OCI-LY7 (cell line): ENCODE measurements at regions not wholly inside any gene's neighbourhood (a gene's known extent, or its start where the extent isn't known, plus 50 kb on each side); places are given as distances from the start of the nearest gene placed in this dataset.

Source experiments
- BruUV-seq: library from RNA; stranded (reverse); fragments of 400-500 nt; replicated peaks from 2 replicates; lab custom pipeline; 2021; lab: Mats Ljungman, UMichigan
- CTCF ChIA-PET: fragments of 300-600 bp; sonication (Branson Sonifier 250); formaldehyde crosslinking; loops from one replicate; lab custom pipeline; 2022; ENCODE audit warnings: antibody characterized with exemption; ENCODE audit not compliant: unreplicated experiment; lab: Charles Lee
- POLR2A ChIA-PET: fragments of 300-600 bp; sonication (Branson Sonifier 250); formaldehyde crosslinking; loops from one replicate; lab custom pipeline; 2022; ENCODE audit warnings: antibody characterized with exemption; lab: Charles Lee
- DNase-seq: peaks from one replicate; pipeline ENCODE4 v3.0.0-alpha.2; 2015; ENCODE audit warnings: low spot score
- H2AFZ ChIP-seq: fragments of 200-600 bp; sonication (generic), shearing (Covaris generic); 2 replicates; pipeline ENCODE4 v1.6.1; 2014; ENCODE audit warnings: mild to moderate bottlenecking, antibody characterized with exemption, low read length, moderate library complexity
- H3K27ac ChIP-seq: fragments of 200-600 bp; sonication (generic); 2 replicates; pipeline ENCODE4 v1.5.1; 2014; ENCODE audit warnings: mixed run types, low read depth, mild to moderate bottlenecking, moderate library complexity, low read length, inconsistent platforms; ENCODE audit not compliant: poor library complexity, severe bottlenecking
- H3K36me3 ChIP-seq: fragments of 200-600 bp; sonication (generic); 2 replicates; pipeline ENCODE4 v1.6.1; 2014; ENCODE audit warnings: mild to moderate bottlenecking, antibody characterized with exemption, low read length, moderate library complexity, mixed read lengths; ENCODE audit not compliant: insufficient read depth
- H3K4me1 ChIP-seq: fragments of 200-600 bp; sonication (generic); 2 replicates; pipeline ENCODE4 v1.5.1; 2014; ENCODE audit warnings: mild to moderate bottlenecking, low read length; ENCODE audit not compliant: insufficient read depth, poor library complexity, severe bottlenecking
- H3K4me2 ChIP-seq: fragments of 200-600 bp; sonication (generic); 2 replicates; pipeline ENCODE4 v1.6.1; 2014; ENCODE audit warnings: mild to moderate bottlenecking, low read length
- H3K4me3 ChIP-seq: fragments of 200-600 bp; sonication (generic); 2 replicates; pipeline ENCODE4 v1.5.1; 2014; ENCODE audit warnings: mild to moderate bottlenecking, low read depth, low read length; ENCODE audit not compliant: poor library complexity, severe bottlenecking
- H3K79me2 ChIP-seq: fragments of 200-600 bp; sonication (generic); 2 replicates; pipeline ENCODE4 v1.6.1; 2016; ENCODE audit warnings: low read depth, mild to moderate bottlenecking, low read length, moderate library complexity, mixed read lengths; ENCODE audit not compliant: insufficient read depth
- H3K9me2 ChIP-seq: fragments of 200-600 bp; sonication (generic); 2 replicates; pipeline ENCODE4 v1.6.1; 2016; ENCODE audit warnings: mild to moderate bottlenecking, low read length, mixed read lengths; ENCODE audit not compliant: insufficient read depth
- H3K9me3 ChIP-seq: fragments of 200-600 bp; sonication (generic); 2 replicates; pipeline ENCODE4 v1.6.1; 2014; ENCODE audit warnings: mild to moderate bottlenecking, mixed run types, low read length, mixed read lengths
- H4K20me1 ChIP-seq: fragments of 200-600 bp; sonication (generic); 2 replicates; pipeline ENCODE4 v1.6.1; 2014; ENCODE audit warnings: mild to moderate bottlenecking, antibody characterized with exemption, low read length, moderate library complexity, mixed read lengths; ENCODE audit not compliant: insufficient read depth
- EZH2phosphoT487 ChIP-seq: fragments of 200-600 bp; sonication (generic); IDR thresholded peaks from 2 replicates; pipeline ENCODE4 v1.6.1; 2018; ENCODE audit warnings: low read depth, borderline replicate concordance, mild to moderate bottlenecking, mixed run types, antibody characterized with exemption, low read length, moderate library complexity, mixed read lengths
- intact Hi-C: fragments of 100-400 bp; cut with micrococcal nuclease; formaldehyde crosslinking; loops from one replicate; pipeline ENCODE4 v1.10.0; 2022; ENCODE audit not compliant: unreplicated experiment
- TF ChIP-seq, protein P1 (sequence below): fragments of 200-600 bp; sonication (generic); conservative IDR thresholded peaks from 2 replicates; pipeline ENCODE4 v1.5.1; 2014; ENCODE audit warnings: mild to moderate bottlenecking, antibody characterized with exemption, low read length, moderate library complexity, mixed read lengths

DNA sequence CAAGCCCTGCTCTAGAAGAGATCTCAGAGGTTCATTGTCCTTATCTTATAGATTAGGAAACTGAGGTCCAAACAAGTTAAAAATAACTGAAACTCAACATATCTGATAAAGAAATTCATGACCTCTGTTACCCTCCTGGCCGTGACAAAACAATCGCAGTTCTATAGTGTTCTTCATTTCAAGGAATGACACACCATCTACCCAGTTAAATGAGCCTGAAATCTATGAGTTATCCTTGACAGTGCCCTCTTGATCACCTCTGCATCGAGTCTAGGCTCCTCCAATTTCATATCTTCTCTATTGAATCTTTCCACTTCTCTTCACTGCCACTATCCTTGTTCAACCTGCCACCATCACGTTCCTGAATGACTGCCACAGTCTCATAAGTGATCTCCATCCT, 325.3 kb upstream of the TEX13C start:
- Histone ChIP-seq H4K20me1 (no peaks in the 10 kb centered on the region), H3K4me3 (no peak overlapping the region), H3K36me3 (no peaks in the 10 kb centered on the region), H3K79me2 (no peaks in the 10 kb centered on the region), H3K4me1 (no peaks in the 10 kb centered on the region), H3K9me2 (no peaks in the 10 kb centered on the region), H2AFZ (no peak overlapping the region), H3K9me3 (no peaks in the 10 kb centered on the region), H3K4me2 (no peak overlapping the region), H3K27ac (no peak overlapping the region)
- intact Hi-C loops: no loop called here
- CTCF ChIA-PET: no interaction called here
- POLR2A ChIA-PET: no interaction called here
- TF ChIP-seq EZH2phosphoT487: no peak
- TF ChIP-seq, protein P1, sequence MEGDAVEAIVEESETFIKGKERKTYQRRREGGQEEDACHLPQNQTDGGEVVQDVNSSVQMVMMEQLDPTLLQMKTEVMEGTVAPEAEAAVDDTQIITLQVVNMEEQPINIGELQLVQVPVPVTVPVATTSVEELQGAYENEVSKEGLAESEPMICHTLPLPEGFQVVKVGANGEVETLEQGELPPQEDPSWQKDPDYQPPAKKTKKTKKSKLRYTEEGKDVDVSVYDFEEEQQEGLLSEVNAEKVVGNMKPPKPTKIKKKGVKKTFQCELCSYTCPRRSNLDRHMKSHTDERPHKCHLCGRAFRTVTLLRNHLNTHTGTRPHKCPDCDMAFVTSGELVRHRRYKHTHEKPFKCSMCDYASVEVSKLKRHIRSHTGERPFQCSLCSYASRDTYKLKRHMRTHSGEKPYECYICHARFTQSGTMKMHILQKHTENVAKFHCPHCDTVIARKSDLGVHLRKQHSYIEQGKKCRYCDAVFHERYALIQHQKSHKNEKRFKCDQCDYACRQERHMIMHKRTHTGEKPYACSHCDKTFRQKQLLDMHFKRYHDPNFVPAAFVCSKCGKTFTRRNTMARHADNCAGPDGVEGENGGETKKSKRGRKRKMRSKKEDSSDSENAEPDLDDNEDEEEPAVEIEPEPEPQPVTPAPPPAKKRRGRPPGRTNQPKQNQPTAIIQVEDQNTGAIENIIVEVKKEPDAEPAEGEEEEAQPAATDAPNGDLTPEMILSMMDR: no peak
- BruUV-seq: no TSS peak
- DNase-seq: no peak

DNA sequence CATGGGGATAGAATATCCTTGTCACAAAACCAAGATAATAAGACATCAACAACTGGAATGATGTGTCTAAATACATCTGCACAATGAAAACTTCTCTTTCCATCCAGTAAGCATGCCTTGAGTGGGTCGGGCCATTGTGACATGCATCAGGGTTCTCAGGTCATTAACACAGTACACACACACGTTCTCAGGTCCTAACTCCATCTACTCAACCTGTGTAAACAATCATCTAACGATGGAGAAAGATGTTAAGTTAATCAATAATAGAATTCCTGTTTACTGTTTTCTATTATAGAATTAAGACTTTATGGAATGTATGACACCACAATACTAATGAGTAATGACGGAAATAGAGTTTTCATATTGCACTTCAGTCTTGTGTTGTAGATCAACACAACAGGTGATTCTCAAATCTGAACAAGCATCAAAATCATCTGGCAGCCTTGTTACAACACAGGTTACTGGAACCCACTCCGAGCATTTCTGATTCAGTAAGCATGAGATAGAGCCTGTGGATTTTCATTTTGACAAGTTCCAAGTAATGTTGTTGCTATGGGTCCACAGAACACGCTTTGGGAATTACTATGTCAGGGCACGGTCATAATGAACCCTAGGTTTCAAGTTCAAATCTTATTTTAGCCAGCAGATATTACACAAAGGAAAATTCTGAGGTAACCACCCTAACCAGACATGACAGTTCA, 315.8 kb upstream of the TEX13C start:
- no peaks in the 10 kb centered on the region for H3K79me2 ChIP-seq
- no peaks in the 10 kb centered on the region for H3K9me3 ChIP-seq
- POLR2A ChIA-PET: no interaction called here
- H3K9me2 ChIP-seq: no peaks in the 10 kb centered on the region
- no peak overlapping the region for H3K27ac ChIP-seq
- no peak overlapping the region for H3K4me3 ChIP-seq
- BruUV-seq: no TSS peak
- intact Hi-C loops: no loop called here
- H3K36me3 ChIP-seq: no peaks in the 10 kb centered on the region
- TF ChIP-seq EZH2phosphoT487: no peak
- TF ChIP-seq, protein P1: no peak
- no peak overlapping the region for H2AFZ ChIP-seq
- H3K4me2 ChIP-seq: no peak overlapping the region
- DNase-seq: no peak
- no peaks in the 10 kb centered on the region for H3K4me1 ChIP-seq
- CTCF ChIA-PET: no interaction called here
- H4K20me1 ChIP-seq: no peaks in the 10 kb centered on the region

DNA sequence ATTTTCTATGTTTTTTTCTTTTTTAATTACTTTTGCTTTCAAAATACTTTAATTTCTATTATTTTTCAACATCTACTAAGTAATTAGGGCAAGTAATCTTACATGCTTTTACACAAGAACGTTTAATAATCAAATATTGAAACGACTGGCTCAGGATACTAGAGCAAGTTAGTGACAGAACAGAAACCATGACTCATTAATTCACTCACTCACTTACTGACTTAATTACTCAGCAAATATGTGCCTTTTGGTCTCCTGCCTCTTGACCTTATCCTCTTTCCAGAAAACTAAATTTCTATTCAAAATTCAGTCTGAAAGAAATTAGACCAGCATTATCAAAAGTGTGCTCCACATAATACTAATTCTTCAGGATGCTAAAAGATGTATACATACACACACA, 314.9 kb upstream of the TEX13C start:
- ChIA-PET CTCF (no interaction called here), POLR2A (no interaction called here)
- Histone ChIP-seq H4K20me1 (no peaks in the 10 kb centered on the region), H3K9me2 (no peaks in the 10 kb centered on the region), H3K27ac (no peak overlapping the region), H3K4me3 (no peak overlapping the region), H3K79me2 (no peaks in the 10 kb centered on the region), H3K4me1 (no peaks in the 10 kb centered on the region), H3K9me3 (no peaks in the 10 kb centered on the region), H2AFZ (no peak overlapping the region), H3K36me3 (no peaks in the 10 kb centered on the region), H3K4me2 (no peak overlapping the region)
- DNase-seq: no peak
- TF ChIP-seq, protein P1: no peak
- no peak for TF ChIP-seq EZH2phosphoT487
- no TSS peak for BruUV-seq
- intact Hi-C loops: no loop called here
